ENCODE measurements at regions not wholly inside any gene's neighbourhood (a gene's known extent, or its start where the extent isn't known, plus 50 kb on each side); places are given as distances from the start of the nearest gene placed in this dataset.

GRCh38 chr2:212854116-212854515 lies 297.3 kb downstream of the IKZF2 start (continued):
- TF ChIP-seq ZNF425 (CRISPR knock-in tag; conservative IDR thresholded peaks at IDR 0.05) (no peak), GRHL2 (CRISPR knock-in tag; IDR thresholded peaks at IDR 0.05; ENCODE audit: insufficient replicate concordance, severe bottlenecking) (no peak), ERG (CRISPR knock-in tag; IDR thresholded peaks at IDR 0.05) (no peak), NFATC4 (CRISPR knock-in tag; IDR thresholded peaks at IDR 0.05) (no peak), ZNF396 (CRISPR knock-in tag; IDR thresholded peaks at IDR 0.05; ENCODE audit: borderline replicate concordance) (no peak), ZNF281 (CRISPR knock-in tag; IDR thresholded peaks at IDR 0.05) (no peak), FOXP1 (CRISPR knock-in tag; IDR thresholded peaks at IDR 0.05; ENCODE audit: borderline replicate concordance) (no peak)

- Mint-ChIP-seq H3K4me3 (no peak overlapping the region), H3K27me3 (ENCODE audit: low read depth) (no peaks in the 10 kb centered on the region), H3K9me3 (no peaks in the 10 kb centered on the region), H3K27ac (no peak overlapping the region), H3K36me3 (no peaks in the 10 kb centered on the region), H3K4me1 (no peaks in the 10 kb centered on the region)
- ATAC-seq (no peak), DNase-seq (ENCODE audit: low spot score) (no peak)
- TF ChIP-seq ZNF138 (CRISPR knock-in tag; conservative IDR thresholded peaks at IDR 0.05), result no peak
- TF ChIP-seq SP1 (CRISPR knock-in tag; conservative IDR thresholded peaks at IDR 0.05), result no peak
- no peak for TF ChIP-seq CREB1 (CRISPR knock-in tag; IDR thresholded peaks at IDR 0.05)
- no peak for TF ChIP-seq HMGXB4 (CRISPR knock-in tag; IDR thresholded peaks at IDR 0.05)
- TF ChIP-seq ESRRA (CRISPR knock-in tag; IDR thresholded peaks at IDR 0.05; ENCODE audit: borderline replicate concordance), result no peak
- TF ChIP-seq E2F5 (CRISPR knock-in tag; IDR thresholded peaks at IDR 0.05), result no peak
- TF ChIP-seq E2F4 (CRISPR knock-in tag; IDR thresholded peaks at IDR 0.05; ENCODE audit: borderline replicate concordance, low read depth), result no peak
- no peak for TF ChIP-seq CDX4 (CRISPR knock-in tag; IDR thresholded peaks at IDR 0.05; ENCODE audit: borderline replicate concordance)
- TF ChIP-seq OVOL2 (CRISPR knock-in tag; IDR thresholded peaks at IDR 0.05; ENCODE audit: borderline replicate concordance), result no peak
- CTCF ChIA-PET, result no interaction called here
- POLR2A ChIA-PET, result no interaction called here
These were observed 305.5 kb downstream of the IKZF2 start for GRCh38 chr2:212845941-212846340.
